ENCODE measurements at regions not wholly inside any gene's neighbourhood (a gene's known extent, or its start where the extent isn't known, plus 50 kb on each side); places are given as distances from the start of the nearest gene placed in this dataset.

GRCh38 chr4:187464573-187464972, 531.0 kb upstream of the ZFP42 start (continued):
- no peak for TF ChIP-seq ZNF132 (tag by site-specific recombination; IDR thresholded peaks at IDR 0.05; ENCODE audit: borderline replicate concordance)

GRCh38 chr4:187467224-187467623, 528.3 kb upstream of the ZFP42 start:
- Histone ChIP-seq H3K9me3 (ENCODE audit: control insufficient read depth, insufficient read depth, low read depth, low read length) (no peaks in the 10 kb centered on the region), H3K27ac (ENCODE audit: extremely low read depth, low read depth, low read length) (no peak overlapping the region), H3K4me1 (ENCODE audit: control insufficient read depth, insufficient read depth, low read length) (no peaks in the 10 kb centered on the region), H3K4me3 (ENCODE audit: low read depth, low read length) (no peak overlapping the region), H3K36me3 (ENCODE audit: control insufficient read depth in 2 of 2, insufficient read depth in 1 of 2, low read length in 2 of 2) (no peaks in the 10 kb centered on the region)
- POLR2A ChIA-PET = no interaction called here
- CTCF ChIA-PET = interaction anchor here (0.6 kb wide), 1 partner anchor 12 kb away, joined by 4 read pairs; no protein-coding TSS in a partner anchor
- no peak for TF ChIP-seq ZNF426 (tag by site-specific recombination; IDR thresholded peaks at IDR 0.05)
- no peak for TF ChIP-seq TCF7L2 (IDR thresholded peaks at IDR 0.05; ENCODE audit: borderline replicate concordance, low read depth, low read length)
- no peak for TF ChIP-seq ZNF398 (tag by site-specific recombination; IDR thresholded peaks at IDR 0.05)

GRCh38 chr4:187469627-187470026, 525.9 kb upstream of the ZFP42 start:
- Histone ChIP-seq H3K4me1 (ENCODE audit: control insufficient read depth, insufficient read depth, low read length) (no peaks in the 10 kb centered on the region), H3K4me3 (ENCODE audit: low read depth, low read length) (no peak overlapping the region), H3K9me3 (ENCODE audit: control insufficient read depth, insufficient read depth, low read depth, low read length) (no peaks in the 10 kb centered on the region), H3K36me3 (ENCODE audit: control insufficient read depth in 2 of 2, insufficient read depth in 1 of 2, low read length in 2 of 2) (no peaks in the 10 kb centered on the region), H3K27ac (ENCODE audit: extremely low read depth, low read depth, low read length) (no peak overlapping the region)
- ChIA-PET POLR2A (no interaction called here), CTCF (no interaction called here)
- TF ChIP-seq ZNF416 (tag by site-specific recombination; IDR thresholded peaks at IDR 0.05) (no peak), SP3 (tag by site-specific recombination; IDR thresholded peaks at IDR 0.05) (no peak), KLF10 (tag by site-specific recombination; IDR thresholded peaks at IDR 0.05) (no peak), ZNF37A (tag by site-specific recombination; IDR thresholded peaks at IDR 0.05) (no peak), ZNF645 (tag by site-specific recombination; IDR thresholded peaks at IDR 0.05) (no peak), ZNF24 (tag by site-specific recombination; IDR thresholded peaks at IDR 0.05) (no peak), ZBTB1 (tag by site-specific recombination; IDR thresholded peaks at IDR 0.05) (no peak), ZNF571 (tag by site-specific recombination; IDR thresholded peaks at IDR 0.05) (no peak), ZNF223 (tag by site-specific recombination; IDR thresholded peaks at IDR 0.05) (no peak), ZNF580 (tag by site-specific recombination; IDR thresholded peaks at IDR 0.05) (no peak)

GRCh38 chr4:187470061-187470460, 525.5 kb upstream of the ZFP42 start:
- TF ChIP-seq ZNF362 (tag by site-specific recombination; IDR thresholded peaks at IDR 0.05) (no peak), ZNF114 (tag by site-specific recombination; IDR thresholded peaks at IDR 0.05) (no peak), ZFP3 (tag by site-specific recombination; IDR thresholded peaks at IDR 0.05; ENCODE audit: low read depth) (no peak), ZNF529 (tag by site-specific recombination; IDR thresholded peaks at IDR 0.05; ENCODE audit: insufficient replicate concordance) (no peak), ZNF692 (tag by site-specific recombination; IDR thresholded peaks at IDR 0.05) (no peak), ZNF18 (tag by site-specific recombination; IDR thresholded peaks at IDR 0.05) (no peak), ZNF248 (tag by site-specific recombination; IDR thresholded peaks at IDR 0.05) (no peak)
- Histone ChIP-seq H3K4me1 (ENCODE audit: control insufficient read depth, insufficient read depth, low read length) (no peaks in the 10 kb centered on the region), H3K27ac (ENCODE audit: extremely low read depth, low read depth, low read length) (no peak overlapping the region), H3K36me3 (ENCODE audit: control insufficient read depth in 2 of 2, insufficient read depth in 1 of 2, low read length in 2 of 2) (no peaks in the 10 kb centered on the region), H3K4me3 (ENCODE audit: low read depth, low read length) (no peak overlapping the region), H3K9me3 (ENCODE audit: control insufficient read depth, insufficient read depth, low read depth, low read length) (no peaks in the 10 kb centered on the region)
- ChIA-PET POLR2A (no interaction called here), CTCF (no interaction called here)

All from HEK293 (cell line).